ENCODE measurements at regions not wholly inside any gene's neighbourhood (a gene's known extent, or its start where the extent isn't known, plus 50 kb on each side); places are given as distances from the start of the nearest gene placed in this dataset.
A peak's percentile ranks its signal among the peaks of the same experiment; 100 is the strongest.
"Not testable (repeated sequence)": the region's sequence is repeated elsewhere in the genome, so short reads cannot be mapped to it uniquely, and the experiment has no call there.

GRCh38 chr5:92081958-92082712, 699.0 kb upstream of the ARRDC3 start:
- FAIRE-seq: no peak

GRCh38 chr5:92070786-92071185, 687.7 kb upstream of the ARRDC3 start:
- no peak for FAIRE-seq

DNA sequence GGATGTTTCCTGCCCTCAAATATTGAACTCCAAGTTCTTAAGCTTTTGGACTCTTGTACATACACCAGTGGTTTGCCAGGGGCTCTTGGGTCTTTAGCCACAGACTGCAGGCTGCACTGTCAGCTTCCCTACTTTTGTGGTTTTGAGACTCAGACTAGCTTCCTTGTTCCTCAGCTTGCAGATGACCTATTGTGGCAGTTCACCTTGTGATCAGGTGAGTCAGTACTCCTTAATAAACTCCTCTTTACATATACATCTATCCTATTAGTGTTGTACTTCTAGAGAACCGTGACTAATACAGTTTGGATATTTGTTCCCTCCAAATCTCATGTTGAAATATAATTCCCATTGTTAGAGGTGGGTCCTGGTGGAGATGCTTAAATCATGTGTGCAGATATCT, 681.9 kb upstream of the ARRDC3 start:
- no peak for FAIRE-seq

- no peak for FAIRE-seq
Observed at GRCh38 chr5:92051741-92052140, 668.6 kb upstream of the ARRDC3 start.

- FAIRE-seq: no peak
Observed at GRCh38 chr5:92050970-92051369, 667.9 kb upstream of the ARRDC3 start.

- FAIRE-seq: no peak
Observed at GRCh38 chr5:92041911-92042660, 659.0 kb upstream of the ARRDC3 start.

- no peak for FAIRE-seq
Observed at GRCh38 chr5:92041206-92041605, 658.1 kb upstream of the ARRDC3 start.

- not testable (repeated sequence) for FAIRE-seq
Observed at GRCh38 chr5:92029792-92030191, 646.7 kb upstream of the ARRDC3 start.

DNA sequence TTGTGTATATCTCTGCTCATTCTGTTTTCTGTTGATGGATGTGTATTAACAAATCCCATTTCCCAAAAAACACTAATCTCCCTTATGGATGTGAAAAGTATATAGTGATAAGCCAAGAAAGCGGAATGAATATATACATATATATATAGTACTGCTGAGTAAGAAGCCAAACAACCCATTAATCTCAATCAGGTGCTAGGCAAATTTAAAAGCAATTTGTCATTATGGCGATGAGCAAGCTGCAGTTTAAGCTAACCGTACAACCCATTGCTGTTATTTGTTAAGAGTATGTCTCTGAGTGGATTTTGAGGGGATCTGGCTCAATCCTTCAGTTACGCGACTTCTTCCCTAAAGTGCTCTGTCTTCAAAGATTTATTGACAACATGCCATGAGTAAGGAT, 640.4 kb upstream of the ARRDC3 start:
- FAIRE-seq: no peak

- no peak for FAIRE-seq
Observed at GRCh38 chr5:92023141-92023471, 640.0 kb upstream of the ARRDC3 start.

GRCh38 chr5:92022415-92023140, 639.5 kb upstream of the ARRDC3 start:
- FAIRE-seq: no peak

DNA sequence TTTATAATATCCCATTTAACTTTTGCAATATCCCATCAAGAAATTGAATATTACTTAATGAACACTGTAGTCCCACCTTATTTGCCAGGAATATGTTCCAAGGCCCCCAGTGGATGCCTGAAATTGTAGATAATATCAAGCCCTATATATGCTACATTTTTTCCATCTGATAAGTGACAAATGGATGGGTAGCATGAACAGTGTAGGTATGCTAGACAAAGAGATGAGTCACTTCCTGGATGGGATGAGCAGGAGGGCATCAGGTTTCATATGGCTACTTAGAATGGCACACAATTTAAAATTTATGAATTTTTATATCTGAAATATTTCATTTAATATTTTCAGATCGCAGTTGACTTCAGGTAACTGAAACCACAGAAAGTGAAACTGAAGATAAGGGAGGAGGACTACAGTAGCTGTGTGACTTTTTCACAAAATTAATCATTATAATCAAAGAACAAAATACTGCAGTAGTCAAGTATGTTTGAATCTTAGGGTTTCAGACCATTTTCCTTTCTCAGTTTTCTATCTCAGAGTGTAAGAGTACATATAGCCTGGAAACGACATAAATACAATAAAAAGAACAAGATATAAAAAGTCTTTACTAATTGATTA, 636.4 kb upstream of the ARRDC3 start:
- FAIRE-seq: no peak

- FAIRE-seq: no peak
Observed at GRCh38 chr5:92017776-92018175, 634.7 kb upstream of the ARRDC3 start.

GRCh38 chr5:92011845-92012244, 628.7 kb upstream of the ARRDC3 start:
- FAIRE-seq: not testable (repeated sequence)

DNA sequence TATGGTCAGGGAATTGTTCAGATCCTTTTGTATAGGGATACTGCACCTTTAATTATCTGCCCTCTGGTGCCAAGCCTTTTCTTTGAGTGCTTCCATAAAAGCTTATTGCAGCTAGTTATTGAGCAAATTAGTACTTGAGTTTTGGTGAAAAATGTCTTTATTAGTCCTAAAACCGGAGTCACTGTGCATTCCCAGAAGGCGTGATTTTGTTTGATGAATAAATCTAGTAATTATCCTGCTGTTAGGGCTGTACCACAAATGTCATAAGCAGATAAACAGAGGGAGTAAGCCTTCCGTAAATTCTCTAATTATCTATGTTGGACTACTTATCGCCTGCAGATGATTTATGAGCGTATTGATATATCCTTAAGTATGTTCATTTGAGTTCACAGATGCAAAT, 620.7 kb upstream of the ARRDC3 start:
- FAIRE-seq: no peak

DNA sequence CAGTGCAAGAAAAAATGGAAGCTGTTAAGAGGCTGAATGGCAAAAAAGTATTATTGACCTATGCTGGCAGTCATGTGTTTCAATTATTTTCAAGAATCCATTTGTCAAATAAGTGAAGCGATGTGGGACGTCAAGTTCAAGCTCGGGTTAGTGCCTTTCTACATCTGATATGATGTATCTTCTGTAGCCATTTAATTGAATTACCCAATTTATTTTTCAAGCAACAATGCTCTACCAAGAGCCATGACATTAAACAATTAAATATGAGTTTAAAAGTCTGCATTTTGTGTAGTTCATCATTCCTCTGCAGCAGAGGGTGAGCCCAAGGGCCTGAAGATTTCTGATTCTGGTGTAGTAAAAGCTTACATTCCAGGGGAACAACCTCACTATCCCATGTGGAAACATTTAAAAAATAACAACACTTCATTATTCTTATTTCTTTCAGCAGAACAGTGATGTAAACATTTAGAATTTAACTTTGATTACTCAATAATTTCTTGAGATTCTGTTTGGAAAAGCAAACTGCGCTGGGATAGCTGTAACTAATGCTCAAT, 619.7 kb upstream of the ARRDC3 start:
- no peak for FAIRE-seq

DNA sequence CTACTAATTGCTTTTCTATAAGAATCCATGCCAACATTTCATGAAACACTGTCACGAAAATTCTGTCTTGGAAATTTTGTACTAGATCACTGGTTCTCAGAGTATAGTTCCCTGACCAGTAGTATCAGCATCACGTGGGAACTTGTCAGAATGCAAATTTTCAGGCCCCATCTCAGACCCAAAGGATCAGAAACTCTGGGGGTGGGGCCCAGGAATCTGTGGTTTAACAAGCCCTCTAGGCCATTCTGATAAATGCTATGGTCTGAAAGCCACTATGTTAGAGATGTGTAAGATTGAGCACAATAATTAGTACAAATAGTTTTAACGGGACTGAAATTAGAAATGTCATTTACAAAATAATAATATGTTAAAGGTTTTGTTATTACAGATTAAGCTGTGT, 615.7 kb upstream of the ARRDC3 start:
- no peak for FAIRE-seq

DNA sequence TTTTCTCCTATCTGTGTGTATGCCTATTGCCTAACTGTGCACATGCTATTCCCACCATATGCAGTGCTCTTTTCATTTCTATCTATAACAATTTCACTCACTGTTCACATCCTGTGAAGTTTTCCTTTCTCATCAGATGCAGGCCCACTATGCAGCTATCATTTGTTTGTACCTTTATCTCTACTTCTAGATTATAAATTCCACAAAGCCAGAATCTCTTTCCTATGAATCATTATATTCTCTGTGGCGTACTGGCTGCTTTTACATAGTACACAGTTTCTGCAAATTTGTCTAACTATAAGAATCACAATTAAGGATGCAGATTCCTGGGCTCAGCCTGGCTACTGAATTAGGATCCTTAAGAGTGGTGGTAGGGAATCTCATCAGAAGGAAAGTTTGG, 600.8 kb upstream of the ARRDC3 start:
- no peak for FAIRE-seq

DNA sequence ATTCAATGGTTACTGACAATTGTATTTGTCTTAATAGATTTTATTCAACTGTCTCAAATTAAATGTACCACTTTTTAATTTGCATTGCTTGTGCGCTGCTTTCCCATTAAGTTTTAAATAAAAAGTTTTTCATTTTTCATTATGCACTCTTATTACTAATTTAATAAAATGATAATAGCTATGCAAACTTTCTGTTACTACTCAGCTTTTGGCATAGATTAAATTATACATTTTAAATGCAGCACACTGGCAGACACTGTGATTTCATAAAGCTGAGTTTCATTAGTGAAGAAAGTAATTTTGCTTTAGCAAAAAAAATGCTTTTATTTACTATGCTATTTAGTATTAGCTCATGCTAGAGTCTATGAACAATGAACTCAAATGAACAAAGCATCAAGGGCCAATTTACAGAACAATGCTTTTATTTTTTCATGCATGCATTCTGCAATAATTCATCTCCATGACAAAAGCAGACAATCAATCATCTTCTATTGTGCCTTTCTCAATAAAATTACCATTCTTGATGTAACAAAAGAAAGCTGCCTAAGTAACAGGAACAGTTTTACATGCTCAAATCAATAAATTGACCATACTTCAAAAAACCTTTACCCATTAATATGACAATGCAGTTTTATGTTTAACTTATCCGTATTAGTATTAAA, 595.2 kb upstream of the ARRDC3 start:
- peak; percentile 57 for FAIRE-seq

DNA sequence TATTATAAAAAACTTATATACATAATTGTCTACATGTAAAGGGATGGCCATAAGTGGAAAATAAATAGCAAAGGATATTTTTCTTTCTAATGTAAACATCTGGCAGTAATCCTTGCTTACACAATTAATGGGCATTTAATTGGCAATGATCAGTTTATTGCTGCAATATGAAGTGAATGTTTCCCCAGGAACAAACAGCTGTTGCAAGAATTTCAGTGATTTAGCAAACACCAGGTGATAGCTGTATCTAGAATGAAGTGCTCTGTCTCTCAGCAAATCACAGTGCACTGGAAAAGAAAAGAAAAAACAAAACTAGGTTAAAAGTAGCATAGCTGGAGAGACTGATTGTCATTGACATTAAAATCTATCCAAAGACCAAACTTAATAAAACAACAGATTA, 594.5 kb upstream of the ARRDC3 start:
- FAIRE-seq: no peak

- FAIRE-seq: no peak
Observed at GRCh38 chr5:91976451-91976850, 593.3 kb upstream of the ARRDC3 start.

DNA sequence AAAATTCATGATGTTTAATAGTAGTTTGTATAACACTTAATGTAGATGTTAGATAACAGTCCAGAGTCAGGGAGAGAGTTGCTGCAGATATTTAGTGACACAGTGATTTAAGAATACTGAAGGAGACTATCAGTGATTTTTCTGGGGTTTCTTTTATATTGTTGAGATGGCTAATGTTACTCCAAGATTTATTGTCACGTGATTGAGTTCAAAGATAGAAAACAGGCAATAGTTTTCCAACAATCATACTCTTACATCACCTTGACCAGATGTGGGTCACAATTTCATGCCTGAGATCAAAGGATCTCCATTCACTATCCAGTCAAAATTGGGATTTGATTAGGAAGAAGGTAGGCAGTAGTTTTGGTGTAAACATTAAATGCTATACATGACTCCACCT, 580.0 kb upstream of the ARRDC3 start:
- FAIRE-seq: no peak

- FAIRE-seq: no peak
Observed at GRCh38 chr5:91957666-91958065, 574.5 kb upstream of the ARRDC3 start.
